ENCODE measurements at regions not wholly inside any gene's neighbourhood (a gene's known extent, or its start where the extent isn't known, plus 50 kb on each side); places are given as distances from the start of the nearest gene placed in this dataset.

- no peak for TF ChIP-seq CTCF (IDR thresholded peaks at IDR 0.05)
- TF ChIP-seq ZFX (IDR thresholded peaks at IDR 0.05; ENCODE audit: borderline replicate concordance): no peak
Observed at GRCh38 chr2:12391116-12391515, 325.6 kb upstream of the TRIB2 start.

Measured in 22Rv1 (cell line).